ENCODE measurements at regions not wholly inside any gene's neighbourhood (a gene's known extent, or its start where the extent isn't known, plus 50 kb on each side); places are given as distances from the start of the nearest gene placed in this dataset.

DNA sequence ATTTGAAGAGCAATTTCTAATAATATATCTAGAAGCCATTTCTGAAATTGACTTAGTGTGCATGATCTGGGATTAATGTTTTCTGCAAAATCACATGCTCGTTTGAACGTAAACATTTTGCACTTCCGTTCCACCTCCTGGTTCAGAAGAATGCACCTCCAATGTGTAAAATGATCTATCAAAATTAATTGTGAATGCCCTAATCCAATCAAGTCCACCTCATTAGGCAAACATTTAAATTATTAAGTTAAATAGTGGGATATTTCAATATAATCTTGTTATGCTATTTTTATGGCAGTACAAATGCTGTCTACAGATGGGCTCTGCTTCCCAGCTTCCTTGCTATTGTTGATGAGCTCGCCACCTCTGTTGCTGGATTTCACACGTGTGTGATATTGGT is 542.5 kb downstream of the INSC start:
- H3K4me3 Mint-ChIP-seq: no peak overlapping the region
- no peaks in the 10 kb centered on the region for H3K4me1 Mint-ChIP-seq
- H3K36me3 Mint-ChIP-seq: no peaks in the 10 kb centered on the region
- no peak overlapping the region for H3K27ac ChIP-seq (ENCODE audit: low read length)
- no peak overlapping the region for H3K4me3 ChIP-seq (ENCODE audit: low read length)
- DNase-seq: no peak
- intact Hi-C loops (cut with micrococcal nuclease): no loop called here
- TF ChIP-seq, protein P1, sequence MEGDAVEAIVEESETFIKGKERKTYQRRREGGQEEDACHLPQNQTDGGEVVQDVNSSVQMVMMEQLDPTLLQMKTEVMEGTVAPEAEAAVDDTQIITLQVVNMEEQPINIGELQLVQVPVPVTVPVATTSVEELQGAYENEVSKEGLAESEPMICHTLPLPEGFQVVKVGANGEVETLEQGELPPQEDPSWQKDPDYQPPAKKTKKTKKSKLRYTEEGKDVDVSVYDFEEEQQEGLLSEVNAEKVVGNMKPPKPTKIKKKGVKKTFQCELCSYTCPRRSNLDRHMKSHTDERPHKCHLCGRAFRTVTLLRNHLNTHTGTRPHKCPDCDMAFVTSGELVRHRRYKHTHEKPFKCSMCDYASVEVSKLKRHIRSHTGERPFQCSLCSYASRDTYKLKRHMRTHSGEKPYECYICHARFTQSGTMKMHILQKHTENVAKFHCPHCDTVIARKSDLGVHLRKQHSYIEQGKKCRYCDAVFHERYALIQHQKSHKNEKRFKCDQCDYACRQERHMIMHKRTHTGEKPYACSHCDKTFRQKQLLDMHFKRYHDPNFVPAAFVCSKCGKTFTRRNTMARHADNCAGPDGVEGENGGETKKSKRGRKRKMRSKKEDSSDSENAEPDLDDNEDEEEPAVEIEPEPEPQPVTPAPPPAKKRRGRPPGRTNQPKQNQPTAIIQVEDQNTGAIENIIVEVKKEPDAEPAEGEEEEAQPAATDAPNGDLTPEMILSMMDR (IDR thresholded peaks at IDR 0.05): no peak
- no peak for ATAC-seq
- no peak overlapping the region for H3K27ac Mint-ChIP-seq
- H3K9me3 ChIP-seq (ENCODE audit: control insufficient read depth, insufficient read depth, low read length): no peaks in the 10 kb centered on the region
- H3K36me3 ChIP-seq (ENCODE audit: control insufficient read depth, insufficient read depth, low read length): no peaks in the 10 kb centered on the region
- H3K27me3 Mint-ChIP-seq (ENCODE audit: low read depth in 2 of 2): peaks cover 3 to 9% of the 10 kb centered on the region in 2 donors
- WGBS (ENCODE audit: insufficient coverage): 91% methylated on average over 4 of the region's 5 CpGs
- H3K9me3 Mint-ChIP-seq: no peaks in the 10 kb centered on the region
- no peaks in the 10 kb centered on the region for H3K4me1 ChIP-seq (ENCODE audit: control insufficient read depth, insufficient read depth, low read length)
- H3K27me3 ChIP-seq (ENCODE audit: control insufficient read depth, insufficient read depth, low read length): no peaks in the 10 kb centered on the region

DNA sequence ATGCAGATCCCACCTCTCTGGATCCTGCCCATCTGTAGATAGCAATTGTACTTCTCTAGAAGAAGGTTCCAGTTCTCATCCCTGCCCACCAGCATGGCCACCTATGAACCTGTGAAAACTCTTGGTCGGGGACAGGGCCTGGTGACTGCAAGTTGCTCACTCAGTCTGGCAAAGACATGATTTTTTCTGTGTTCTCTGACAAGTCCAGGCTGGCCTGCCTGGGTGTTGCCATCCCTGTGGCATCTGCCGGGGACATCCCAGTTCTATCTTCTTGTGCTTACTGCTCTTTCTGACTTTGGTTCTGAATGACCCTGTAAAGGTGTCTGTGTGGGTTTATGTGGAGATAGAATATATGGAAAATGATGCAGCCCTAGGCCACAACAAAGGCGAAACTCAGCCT is 545.8 kb downstream of the INSC start:
- Mint-ChIP-seq H3K9me3 (peaks cover 2 to 4% of the 10 kb centered on the region in 2 donors), H3K27me3 (ENCODE audit: low read depth in 2 of 2) (peaks cover 3 to 5% of the 10 kb centered on the region in 2 donors), H3K36me3 (no peaks in the 10 kb centered on the region), H3K4me3 (no peak overlapping the region), H3K27ac (no peak overlapping the region), H3K4me1 (no peaks in the 10 kb centered on the region)
- Histone ChIP-seq H3K9me3 (ENCODE audit: control insufficient read depth, insufficient read depth, low read length) (no peaks in the 10 kb centered on the region), H3K4me3 (ENCODE audit: low read length) (no peak overlapping the region), H3K27ac (ENCODE audit: low read length) (no peak overlapping the region), H3K27me3 (ENCODE audit: control insufficient read depth, insufficient read depth, low read length) (no peaks in the 10 kb centered on the region), H3K4me1 (ENCODE audit: control insufficient read depth, insufficient read depth, low read length) (no peaks in the 10 kb centered on the region), H3K36me3 (ENCODE audit: control insufficient read depth, insufficient read depth, low read length) (no peaks in the 10 kb centered on the region)
- intact Hi-C loops (cut with micrococcal nuclease): no loop called here
- ATAC-seq (no peak), DNase-seq (no peak)
- TF ChIP-seq, protein P1 (IDR thresholded peaks at IDR 0.05): no peak
- 80% methylated on average over 2 of the region's 3 CpGs for WGBS (ENCODE audit: insufficient coverage)

DNA sequence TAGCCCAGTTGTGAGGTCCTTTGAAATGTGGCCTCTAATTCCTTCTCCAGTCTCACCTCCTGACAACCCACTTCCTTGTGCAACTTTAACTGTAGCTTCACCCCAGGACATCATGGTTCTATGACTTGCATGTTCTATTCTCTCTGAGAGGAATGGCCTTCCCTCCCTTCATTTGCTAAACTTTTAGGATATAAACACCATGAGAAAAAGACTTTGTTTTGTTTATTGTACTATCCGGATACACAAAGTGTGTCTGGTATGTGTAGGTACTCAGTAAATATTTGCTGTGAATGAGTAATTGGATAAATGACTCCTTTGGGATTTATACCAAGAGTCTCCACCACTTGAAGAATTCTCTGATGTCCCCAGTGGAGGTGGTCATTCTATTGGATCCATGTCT is 547.6 kb downstream of the INSC start:
- Histone ChIP-seq H3K9me3 (ENCODE audit: control insufficient read depth, insufficient read depth, low read length) (no peaks in the 10 kb centered on the region), H3K36me3 (ENCODE audit: control insufficient read depth, insufficient read depth, low read length) (no peaks in the 10 kb centered on the region), H3K27me3 (ENCODE audit: control insufficient read depth, insufficient read depth, low read length) (no peaks in the 10 kb centered on the region), H3K4me3 (ENCODE audit: low read length) (no peak overlapping the region), H3K4me1 (ENCODE audit: control insufficient read depth, insufficient read depth, low read length) (no peaks in the 10 kb centered on the region), H3K27ac (ENCODE audit: low read length) (no peak overlapping the region)
- intact Hi-C loops (cut with micrococcal nuclease): no loop called here
- no peak overlapping the region for H3K27ac Mint-ChIP-seq
- peaks cover 2 to 5% of the 10 kb centered on the region in 2 donors for H3K9me3 Mint-ChIP-seq
- no peak for ATAC-seq
- H3K27me3 Mint-ChIP-seq (ENCODE audit: low read depth in 2 of 2): peaks cover 5 to 7% of the 10 kb centered on the region in 2 donors
- H3K4me1 Mint-ChIP-seq: no peaks in the 10 kb centered on the region
- no peak overlapping the region for H3K4me3 Mint-ChIP-seq
- DNase-seq: no peak
- WGBS (ENCODE audit: insufficient coverage): 100% methylated on average over 1 of the region's 1 CpG
- H3K36me3 Mint-ChIP-seq: no peaks in the 10 kb centered on the region
- TF ChIP-seq, protein P1 (IDR thresholded peaks at IDR 0.05): no peak

DNA sequence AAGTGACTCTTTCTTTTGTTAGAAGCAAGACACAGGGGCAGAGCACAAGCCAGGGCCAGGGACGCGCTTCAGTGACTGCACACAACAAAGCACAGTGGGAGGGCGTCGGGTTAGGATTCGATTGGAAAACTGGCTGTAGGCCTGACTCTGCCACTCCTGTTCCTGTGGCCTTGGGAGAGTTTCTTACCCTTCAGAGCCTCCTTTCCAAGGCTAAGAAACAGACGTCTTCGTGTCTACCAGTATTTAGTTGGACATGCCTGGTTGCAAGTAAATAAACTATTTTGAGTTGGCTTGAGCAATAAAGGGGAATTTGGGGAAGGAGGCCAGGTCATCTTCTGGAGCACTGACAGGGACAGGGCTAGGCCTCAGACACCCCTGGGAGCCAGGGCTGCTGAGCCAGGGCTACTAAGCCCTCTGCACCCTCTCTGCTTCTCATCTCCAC is 549.1 kb downstream of the INSC start:
- Histone ChIP-seq H3K27ac (ENCODE audit: low read length) (no peak overlapping the region), H3K9me3 (ENCODE audit: control insufficient read depth, insufficient read depth, low read length) (no peaks in the 10 kb centered on the region), H3K27me3 (ENCODE audit: control insufficient read depth, insufficient read depth, low read length) (no peaks in the 10 kb centered on the region), H3K36me3 (ENCODE audit: control insufficient read depth, insufficient read depth, low read length) (no peaks in the 10 kb centered on the region), H3K4me3 (ENCODE audit: low read length) (no peak overlapping the region), H3K4me1 (ENCODE audit: control insufficient read depth, insufficient read depth, low read length) (no peaks in the 10 kb centered on the region)
- no peak overlapping the region for H3K27ac Mint-ChIP-seq
- TF ChIP-seq, protein P1 (IDR thresholded peaks at IDR 0.05): no peak
- ATAC-seq: no peak
- no peaks in the 10 kb centered on the region for H3K4me1 Mint-ChIP-seq
- H3K4me3 Mint-ChIP-seq: no peak overlapping the region
- WGBS (ENCODE audit: insufficient coverage): 83% methylated on average over 7 of the region's 7 CpGs
- H3K27me3 Mint-ChIP-seq (ENCODE audit: low read depth in 2 of 2): peaks cover 5 to 7% of the 10 kb centered on the region in 2 donors
- no peak for DNase-seq
- peaks cover 2 to 5% of the 10 kb centered on the region in 2 donors for H3K9me3 Mint-ChIP-seq
- intact Hi-C loops (cut with micrococcal nuclease): no loop called here
- no peaks in the 10 kb centered on the region for H3K36me3 Mint-ChIP-seq

Data from natural killer cell (primary cell).